T-cell (primary cell): ENCODE measurements at regions not wholly inside any gene's neighbourhood (a gene's known extent, or its start where the extent isn't known, plus 50 kb on each side); places are given as distances from the start of the nearest gene placed in this dataset.
A peak's percentile ranks its signal among the peaks of the same experiment; 100 is the strongest.

Experiments used
- ATAC-seq, 4 experiments: fragments of 200-7000 bp in 3 of 4; fragments of 150-1000 bp in 1 of 4; cut with Tn5 transposase; replicated peaks in 1 of 4; 1 replicate in 3 of 4; 2 replicates in 1 of 4; pipeline ENCODE4 v1.10.0; 2021; ENCODE audit warnings: moderate library complexity in 3 of 4, mild to moderate bottlenecking in 2 of 4, moderate number of reproducible peaks in 1 of 4
- CTCF ChIA-PET, 2 donors: fragments of 300-600 bp; sonication (Branson Sonifier 250); formaldehyde crosslinking; loops; one replicate each; lab custom pipeline; 2022; ENCODE audit warnings: antibody characterized with exemption in 2 of 2; lab: Charles Lee
- POLR2A ChIA-PET, 2 donors: fragments of 300-600 bp; sonication (Branson Sonifier 250); formaldehyde crosslinking; loops; one replicate each; lab custom pipeline; 2022; ENCODE audit warnings: antibody characterized with exemption in 2 of 2; lab: Charles Lee
- DNase-seq, 35 experiments: peaks; one replicate each; pipeline versions ENCODE4 v3.0.0 to v3.0.0-alpha.2; 2013 to 2023
- H3K27ac ChIP-seq: one replicate; pipeline ENCODE4 v1.5.1; 2013; ENCODE audit warnings: low read length
- H3K27me3 ChIP-seq, 2 experiments: replicated peaks in 1 of 2; 1 replicate in 1 of 2; 2 replicates in 1 of 2; pipeline versions ENCODE4 v1.6.1 to v1.7.0; 2013; ENCODE audit warnings: low read length in 1 of 2, mixed read lengths in 1 of 2; ENCODE audit not compliant: control insufficient read depth in 2 of 2, insufficient read depth in 2 of 2; ENCODE audit errors: extremely low read depth in 1 of 2
- H3K36me3 ChIP-seq, 2 donors: 1 replicate in 1 of 2; 2 replicates in 1 of 2; pipeline versions ENCODE4 v1.6.1 to v1.7.0; 2013; ENCODE audit warnings: low read length in 1 of 2; ENCODE audit not compliant: control insufficient read depth in 2 of 2, insufficient read depth in 1 of 2; ENCODE audit errors: extremely low read depth in 1 of 2
- H3K4me1 ChIP-seq, 2 experiments: 1 replicate in 1 of 2; 2 replicates in 1 of 2; pipeline versions ENCODE4 v1.6.1 to v1.7.0; 2013; ENCODE audit warnings: low read length in 2 of 2, mixed read lengths in 1 of 2; ENCODE audit not compliant: insufficient read depth in 2 of 2, control insufficient read depth in 1 of 2; ENCODE audit errors: extremely low read depth in 1 of 2
- H3K4me3 ChIP-seq, 2 donors: 1 replicate in 1 of 2; 2 replicates in 1 of 2; pipeline versions ENCODE4 v1.5.1 to v1.7.0; 2013; ENCODE audit warnings: mild to moderate bottlenecking in 2 of 2, low read length in 1 of 2, moderate library complexity in 1 of 2; ENCODE audit not compliant: control insufficient read depth in 1 of 2; ENCODE audit errors: extremely low read depth in 1 of 2
- H3K9me3 ChIP-seq: 2 replicates; pipeline ENCODE4 v1.7.0; 2013
- H3K27ac Mint-ChIP-seq, 2 donors: one replicate each; pipeline ENCODE4 v1.8.0; 2020 to 2021; ENCODE audit warnings: mild to moderate bottlenecking in 2 of 2, mixed read lengths in 2 of 2
- H3K27me3 Mint-ChIP-seq, 2 donors: one replicate each; pipeline ENCODE4 v1.8.0; 2021 to 2022; ENCODE audit warnings: mixed read lengths in 2 of 2
- H3K36me3 Mint-ChIP-seq: one replicate; pipeline ENCODE4 v1.8.0; 2021; ENCODE audit warnings: mixed read lengths
- H3K4me1 Mint-ChIP-seq, 3 donors: one replicate each; pipeline ENCODE4 v1.8.0; 2020 to 2022; ENCODE audit warnings: mixed read lengths in 3 of 3, mild to moderate bottlenecking in 1 of 3
- H3K4me3 Mint-ChIP-seq, 3 donors: one replicate each; pipeline ENCODE4 v1.8.0; 2020 to 2022; ENCODE audit warnings: mild to moderate bottlenecking in 3 of 3, mixed read lengths in 3 of 3, moderate library complexity in 3 of 3
- H3K9me3 Mint-ChIP-seq, 3 donors: one replicate each; pipeline ENCODE4 v1.8.0; 2020 to 2022; ENCODE audit warnings: mixed read lengths in 3 of 3
- WGBS: methylation state at CpG from one replicate; pipeline ENCODE4 v1.1.5; 2013; ENCODE audit warnings: missing lambda C conversion rate; ENCODE audit not compliant: insufficient coverage; 5-methylcytosine and 5-hydroxymethylcytosine counted together

GRCh38 chr16:85391769-85392583 lies 221.1 kb upstream of the GSE1 start:
- Mint-ChIP-seq H3K4me3 (no peak overlapping the region), H3K36me3 (no peaks in the 10 kb centered on the region), H3K4me1 (no peaks in the 10 kb centered on the region), H3K9me3 (no peaks in the 10 kb centered on the region), H3K27ac (no peak overlapping the region), H3K27me3 (peaks cover 7 to 10% of the 10 kb centered on the region in 2 donors)
- Histone ChIP-seq H3K27me3 (peaks cover 0 to 9% of the 10 kb centered on the region in 2 experiments), H3K27ac (no peak overlapping the region), H3K4me3 (no peak overlapping the region), H3K9me3 (no peaks in the 10 kb centered on the region), H3K4me1 (no peaks in the 10 kb centered on the region), H3K36me3 (no peaks in the 10 kb centered on the region)
- DNase-seq (no peak), ATAC-seq (no peak)
- ChIA-PET POLR2A (no interaction called here), CTCF (interaction anchor here (0.6 to 3.6 kb wide), 2 partner anchors 97 to 224 kb away, joined by 3 to 13 read pairs; no protein-coding TSS in a partner anchor)
- 70% methylated on average over 2 of the region's 11 CpGs for WGBS

GRCh38 chr16:85392756-85393673 lies 220.1 kb upstream of the GSE1 start:
- Histone ChIP-seq H3K27ac (no peak overlapping the region), H3K9me3 (no peaks in the 10 kb centered on the region), H3K36me3 (no peaks in the 10 kb centered on the region), H3K4me1 (no peaks in the 10 kb centered on the region), H3K27me3 (peaks cover 0 to 5% of the 10 kb centered on the region in 2 experiments), H3K4me3 (no peak overlapping the region)
- Mint-ChIP-seq H3K9me3 (no peaks in the 10 kb centered on the region), H3K27ac (no peak overlapping the region), H3K4me3 (no peak overlapping the region), H3K4me1 (no peaks in the 10 kb centered on the region), H3K36me3 (no peaks in the 10 kb centered on the region), H3K27me3 (peaks cover 4% of the 10 kb centered on the region in 2 donors)
- WGBS = 87% methylated on average over 10 of the region's 17 CpGs
- ATAC-seq (peak in 1 of 4 experiments; percentile 16), DNase-seq (peak in 1 of 35 experiments; percentile 1)
- CTCF ChIA-PET = interaction anchor here (1.0 to 3.6 kb wide), 3 partner anchors 217 to 223 kb away, joined by 4 to 13 read pairs (median 5); no protein-coding TSS in a partner anchor
- POLR2A ChIA-PET = no interaction called here

- H3K9me3 ChIP-seq = no peaks in the 10 kb centered on the region
- peaks cover 0 to 5% of the 10 kb centered on the region in 2 experiments for H3K27me3 ChIP-seq
- no peaks in the 10 kb centered on the region for H3K4me1 ChIP-seq
- Mint-ChIP-seq H3K4me1 (no peaks in the 10 kb centered on the region), H3K27me3 (peaks cover 0 to 1% of the 10 kb centered on the region in 2 donors), H3K27ac (no peak overlapping the region), H3K9me3 (no peaks in the 10 kb centered on the region), H3K36me3 (no peaks in the 10 kb centered on the region), H3K4me3 (no peak overlapping the region)
- H3K27ac ChIP-seq = no peak overlapping the region
- H3K4me3 ChIP-seq = no peak overlapping the region
- H3K36me3 ChIP-seq = no peaks in the 10 kb centered on the region
- ChIA-PET POLR2A (no interaction called here), CTCF (interaction anchor here (0.6 to 3.6 kb wide), 5 partner anchors 28 to 222 kb away, joined by 3 to 13 read pairs (median 5); no protein-coding TSS in a partner anchor)
- 66% methylated on average over 29 of the region's 34 CpGs for WGBS
- DNase-seq (peak in 34 of 35 experiments; percentile 30 to 76 (median 52)), ATAC-seq (peak; percentile 70 to 86 (median 76))
Measured at GRCh38 chr16:85393674-85394451, 219.3 kb upstream of the GSE1 start.

- no peak for ATAC-seq
- ChIA-PET CTCF (interaction anchor here (0.6 to 1.0 kb wide), 3 partner anchors 28 to 217 kb away, joined by 3 to 5 read pairs (median 3); no protein-coding TSS in a partner anchor), POLR2A (no interaction called here)
- H3K36me3 ChIP-seq = no peaks in the 10 kb centered on the region
- H3K4me1 ChIP-seq = no peaks in the 10 kb centered on the region
- no peaks in the 10 kb centered on the region for H3K9me3 ChIP-seq
- H3K27ac ChIP-seq = no peak overlapping the region
- no peak overlapping the region for H3K4me3 ChIP-seq
- Mint-ChIP-seq H3K27me3 (no peaks in the 10 kb centered on the region), H3K27ac (no peak overlapping the region), H3K36me3 (no peaks in the 10 kb centered on the region), H3K4me1 (no peaks in the 10 kb centered on the region), H3K4me3 (no peak overlapping the region), H3K9me3 (no peaks in the 10 kb centered on the region)
- peak in 2 of 35 experiments; percentile 1 for DNase-seq
- 88% methylated on average over 17 of the region's 21 CpGs for WGBS
- H3K27me3 ChIP-seq = peaks cover 0 to 5% of the 10 kb centered on the region in 2 experiments
Measured at GRCh38 chr16:85394456-85395206, 218.5 kb upstream of the GSE1 start.

GRCh38 chr16:85395207-85395912 lies 217.8 kb upstream of the GSE1 start:
- 57% methylated on average over 18 of the region's 25 CpGs for WGBS

More at GRCh38 chr16:85395207-85395912, 217.8 kb upstream of the GSE1 start:
- Mint-ChIP-seq H3K27ac (no peak overlapping the region), H3K4me1 (no peaks in the 10 kb centered on the region), H3K36me3 (no peaks in the 10 kb centered on the region), H3K9me3 (no peaks in the 10 kb centered on the region), H3K27me3 (no peaks in the 10 kb centered on the region), H3K4me3 (no peak overlapping the region)
- ATAC-seq (no peak), DNase-seq (peak in 1 of 35 experiments; percentile 3)
- no peak overlapping the region for H3K27ac ChIP-seq
- CTCF ChIA-PET = no interaction called here
- no peaks in the 10 kb centered on the region for H3K4me1 ChIP-seq
- H3K36me3 ChIP-seq = no peaks in the 10 kb centered on the region
- H3K27me3 ChIP-seq = peaks cover 0 to 5% of the 10 kb centered on the region in 2 experiments
- H3K4me3 ChIP-seq = no peak overlapping the region
- POLR2A ChIA-PET = no interaction called here
- H3K9me3 ChIP-seq = no peaks in the 10 kb centered on the region
